Bronchial epithelial cell (primary cell): ENCODE measurements at regions not wholly inside any gene's neighbourhood (a gene's known extent, or its start where the extent isn't known, plus 50 kb on each side); places are given as distances from the start of the nearest gene placed in this dataset.
"Not testable (repeated sequence)": the region's sequence is repeated elsewhere in the genome, so short reads cannot be mapped to it uniquely, and the experiment has no call there.

Experiments used
- DNase-seq: peaks from one replicate; pipeline ENCODE4 v3.0.0-alpha.2; 2010; ENCODE audit warnings: low read depth
- FAIRE-seq: peaks from 2 replicates; lab custom pipeline; 2011; peaks lifted over from hg19 to GRCh38; lab: Jason Lieb, UNC
- H3K27me3 ChIP-seq: 2 replicates; pipeline ENCODE4 v1.5.1; 2011; ENCODE audit warnings: low read length; ENCODE audit not compliant: control insufficient read depth, insufficient read depth
- H3K36me3 ChIP-seq: 2 replicates; pipeline ENCODE4 v1.5.1; 2011; ENCODE audit warnings: low read length; ENCODE audit not compliant: control insufficient read depth, insufficient read depth
- H3K4me3 ChIP-seq: 2 replicates; pipeline ENCODE4 v1.5.1; 2011; ENCODE audit warnings: mild to moderate bottlenecking, low read depth, low read length, control low read depth
- CTCF ChIP-seq: IDR thresholded peaks from 2 replicates; pipeline ENCODE4 v1.5.1; 2011; ENCODE audit warnings: mild to moderate bottlenecking, moderate library complexity, low read length, control low read depth, inconsistent platforms; ENCODE audit not compliant: insufficient read depth, severe bottlenecking

DNA sequence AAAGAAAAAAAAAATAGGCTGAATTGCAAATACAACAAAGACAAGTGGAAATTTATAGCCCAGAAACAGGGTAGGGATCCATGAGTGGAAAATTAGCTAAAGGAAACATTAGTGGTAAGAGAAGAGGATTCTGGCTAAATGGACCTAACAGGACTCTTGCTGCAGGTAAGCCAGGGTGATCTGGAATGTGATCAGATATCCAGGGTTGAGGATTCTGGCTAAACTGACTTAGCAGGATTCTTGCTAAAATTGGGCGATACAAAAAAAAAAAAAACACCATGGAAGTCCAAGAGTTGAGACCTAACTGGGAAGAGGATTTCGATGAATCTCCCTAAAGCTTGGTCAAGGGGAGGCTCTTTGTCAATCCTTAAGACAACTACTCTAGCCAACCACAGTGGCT is 61.7 kb upstream of the ATF7IP2 start:
- no peak for TF ChIP-seq CTCF
- no peak for FAIRE-seq
- H3K36me3 ChIP-seq: no peaks in the 10 kb centered on the region
- DNase-seq: no peak
- no peaks in the 10 kb centered on the region for H3K27me3 ChIP-seq
- no peak overlapping the region for H3K4me3 ChIP-seq

DNA sequence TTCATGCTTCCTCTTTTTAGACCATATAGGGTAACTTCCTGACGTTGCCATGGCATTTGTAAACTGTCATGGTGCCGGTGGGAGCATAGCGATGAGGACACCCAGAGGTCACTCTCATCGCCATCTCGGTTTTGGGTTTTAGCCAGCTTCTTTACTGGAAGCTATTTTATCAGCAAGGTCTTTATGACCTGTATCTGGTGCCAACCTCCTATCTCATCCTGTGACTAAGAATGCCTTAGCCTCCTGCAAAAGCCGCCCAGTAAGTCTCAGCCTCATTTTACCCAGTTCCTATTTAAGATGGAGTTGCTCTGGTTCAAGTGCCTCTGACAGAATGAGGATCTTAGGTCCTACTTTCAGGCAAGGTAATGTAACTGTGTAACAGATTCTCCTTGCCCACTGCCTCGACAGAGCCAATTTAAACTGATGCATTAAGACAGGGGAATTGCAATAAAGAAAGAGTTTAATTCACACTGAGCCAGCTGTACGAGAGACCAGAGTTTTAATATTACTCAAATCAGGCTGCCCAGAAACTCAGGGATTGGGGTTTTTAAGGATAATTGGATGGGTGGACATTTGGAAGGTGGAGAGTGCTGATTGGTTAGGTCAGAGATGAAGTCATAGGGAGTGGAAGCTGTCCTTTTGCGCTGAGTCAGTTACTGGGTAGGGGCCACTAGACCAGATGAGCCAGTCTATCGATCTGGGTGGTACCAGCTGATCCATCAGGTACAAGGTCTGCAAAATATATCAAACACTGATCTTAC is 59.9 kb upstream of the ATF7IP2 start:
- no peak for FAIRE-seq
- TF ChIP-seq CTCF: no peak
- DNase-seq: no peak
- no peak overlapping the region for H3K4me3 ChIP-seq
- no peaks in the 10 kb centered on the region for H3K36me3 ChIP-seq
- no peaks in the 10 kb centered on the region for H3K27me3 ChIP-seq

GRCh38 chr16:10326647-10327046 is 59.2 kb upstream of the ATF7IP2 start:
- DNase-seq (no peak), FAIRE-seq (no peak)
- Histone ChIP-seq H3K27me3 (no peaks in the 10 kb centered on the region), H3K4me3 (no peak overlapping the region), H3K36me3 (no peaks in the 10 kb centered on the region)
- no peak for TF ChIP-seq CTCF

- not testable (repeated sequence) for FAIRE-seq
Measured at GRCh38 chr16:10328291-10328690, 57.6 kb upstream of the ATF7IP2 start.

DNA sequence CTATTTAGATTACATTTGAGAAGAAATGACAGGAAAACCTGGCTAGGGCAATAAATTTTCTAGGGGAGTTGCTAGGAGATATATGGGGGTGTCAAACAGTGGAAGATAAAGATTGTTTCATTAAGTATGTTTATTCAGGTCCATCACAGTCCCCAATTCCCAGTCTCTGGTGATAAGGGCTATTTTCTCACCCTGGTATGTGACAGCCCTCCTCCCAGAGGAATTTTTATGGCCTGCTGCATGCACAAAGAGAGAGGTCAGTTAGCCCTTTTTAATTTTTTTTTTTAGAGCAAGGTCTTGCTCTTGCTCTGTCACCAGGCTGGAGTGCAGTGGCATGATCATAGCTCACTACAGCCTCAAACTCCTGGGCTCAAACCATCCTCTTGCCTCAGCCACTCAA is 53.6 kb upstream of the ATF7IP2 start:
- FAIRE-seq (no peak), DNase-seq (no peak)
- H3K27me3 ChIP-seq: no peaks in the 10 kb centered on the region
- H3K36me3 ChIP-seq: no peaks in the 10 kb centered on the region
- no peak overlapping the region for H3K4me3 ChIP-seq
- TF ChIP-seq CTCF: no peak

More at GRCh38 chr16:10328291-10328690, 57.6 kb upstream of the ATF7IP2 start:
- not testable (repeated sequence) for H3K4me3 ChIP-seq, H3K27me3 ChIP-seq, H3K36me3 ChIP-seq
- DNase-seq: peak; percentile 86

- FAIRE-seq: no peak
- Histone ChIP-seq H3K27me3 (no peaks in the 10 kb centered on the region), H3K4me3 (no peak overlapping the region), H3K36me3 (no peaks in the 10 kb centered on the region)
- TF ChIP-seq CTCF: no peak
- DNase-seq: no peak
Measured at GRCh38 chr16:10332775-10333174, 53.1 kb upstream of the ATF7IP2 start.
